Glutamatergic neuron (in vitro differentiated cells): ENCODE measurements at regions not wholly inside any gene's neighbourhood (a gene's known extent, or its start where the extent isn't known, plus 50 kb on each side); places are given as distances from the start of the nearest gene placed in this dataset.
"Not testable (repeated sequence)": the region's sequence is repeated elsewhere in the genome, so short reads cannot be mapped to it uniquely, and the experiment has no call there.

Experiments
- DNase-seq: peaks from one replicate; pipeline ENCODE4 v3.0.0; 2022
- H3K27ac Mint-ChIP-seq: one replicate; pipeline ENCODE4 v1.8.0; 2020; ENCODE audit warnings: mild to moderate bottlenecking, mixed read lengths, inconsistent platforms; ENCODE audit not compliant: unreplicated experiment
- H3K27me3 Mint-ChIP-seq: one replicate; pipeline ENCODE4 v1.8.0; 2020; ENCODE audit warnings: mild to moderate bottlenecking, moderate library complexity, mixed read lengths, inconsistent platforms; ENCODE audit not compliant: unreplicated experiment
- H3K36me3 Mint-ChIP-seq: one replicate; pipeline ENCODE4 v1.8.0; 2020; ENCODE audit warnings: mild to moderate bottlenecking, mixed read lengths, inconsistent platforms; ENCODE audit not compliant: unreplicated experiment
- H3K4me1 Mint-ChIP-seq: one replicate; pipeline ENCODE4 v1.8.0; 2020; ENCODE audit warnings: mild to moderate bottlenecking, low read depth, mixed read lengths, inconsistent platforms; ENCODE audit not compliant: unreplicated experiment
- H3K4me3 Mint-ChIP-seq: one replicate; pipeline ENCODE4 v1.8.0; 2020; ENCODE audit warnings: mild to moderate bottlenecking, mixed read lengths, inconsistent platforms; ENCODE audit not compliant: unreplicated experiment
- H3K9me3 Mint-ChIP-seq: one replicate; pipeline ENCODE4 v1.8.0; 2020; ENCODE audit warnings: mild to moderate bottlenecking, moderate library complexity, mixed read lengths, inconsistent platforms; ENCODE audit not compliant: unreplicated experiment
- TF ChIP-seq, protein P1 (sequence below): fragments of 200-600 bp; sonication (generic); IDR thresholded peaks from one replicate; pipeline ENCODE4 v1.5.0; 2021; ENCODE audit not compliant: partially characterized antibody, unreplicated experiment

DNA sequence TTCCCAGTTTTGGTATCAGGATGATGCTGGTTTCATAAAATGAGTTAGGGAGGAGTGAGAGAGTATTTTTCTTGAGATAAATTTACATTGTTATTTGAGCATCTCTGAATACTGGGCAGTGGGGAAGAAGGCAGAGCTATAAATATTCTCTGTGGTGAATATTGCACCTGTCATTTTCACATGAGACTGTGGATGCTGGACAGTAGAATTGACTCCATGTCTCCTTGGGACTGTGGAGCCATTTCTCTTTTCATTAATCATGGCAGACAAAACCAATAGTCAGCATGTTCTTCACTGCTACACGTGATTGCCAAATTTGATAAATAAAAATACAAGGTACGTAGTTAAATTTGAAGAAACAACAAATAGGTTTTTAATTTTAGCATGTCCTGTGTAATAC is 81.2 kb upstream of the PHACTR1 start:
- H3K4me3 Mint-ChIP-seq, result no peak overlapping the region
- no peak for DNase-seq
- TF ChIP-seq, protein P1, sequence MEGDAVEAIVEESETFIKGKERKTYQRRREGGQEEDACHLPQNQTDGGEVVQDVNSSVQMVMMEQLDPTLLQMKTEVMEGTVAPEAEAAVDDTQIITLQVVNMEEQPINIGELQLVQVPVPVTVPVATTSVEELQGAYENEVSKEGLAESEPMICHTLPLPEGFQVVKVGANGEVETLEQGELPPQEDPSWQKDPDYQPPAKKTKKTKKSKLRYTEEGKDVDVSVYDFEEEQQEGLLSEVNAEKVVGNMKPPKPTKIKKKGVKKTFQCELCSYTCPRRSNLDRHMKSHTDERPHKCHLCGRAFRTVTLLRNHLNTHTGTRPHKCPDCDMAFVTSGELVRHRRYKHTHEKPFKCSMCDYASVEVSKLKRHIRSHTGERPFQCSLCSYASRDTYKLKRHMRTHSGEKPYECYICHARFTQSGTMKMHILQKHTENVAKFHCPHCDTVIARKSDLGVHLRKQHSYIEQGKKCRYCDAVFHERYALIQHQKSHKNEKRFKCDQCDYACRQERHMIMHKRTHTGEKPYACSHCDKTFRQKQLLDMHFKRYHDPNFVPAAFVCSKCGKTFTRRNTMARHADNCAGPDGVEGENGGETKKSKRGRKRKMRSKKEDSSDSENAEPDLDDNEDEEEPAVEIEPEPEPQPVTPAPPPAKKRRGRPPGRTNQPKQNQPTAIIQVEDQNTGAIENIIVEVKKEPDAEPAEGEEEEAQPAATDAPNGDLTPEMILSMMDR, result no peak
- peaks cover 3% of the 10 kb centered on the region for H3K9me3 Mint-ChIP-seq
- H3K27ac Mint-ChIP-seq, result no peak overlapping the region
- peaks cover 11% of the 10 kb centered on the region for H3K36me3 Mint-ChIP-seq
- no peaks in the 10 kb centered on the region for H3K27me3 Mint-ChIP-seq
- no peaks in the 10 kb centered on the region for H3K4me1 Mint-ChIP-seq

- Mint-ChIP-seq H3K27ac (no peak overlapping the region), H3K4me1 (no peaks in the 10 kb centered on the region), H3K27me3 (no peaks in the 10 kb centered on the region), H3K36me3 (peaks cover 11% of the 10 kb centered on the region), H3K4me3 (no peak overlapping the region), H3K9me3 (peaks cover 3% of the 10 kb centered on the region)
- TF ChIP-seq, protein P1, result no peak
- DNase-seq, result no peak
These were observed 80.8 kb upstream of the PHACTR1 start for GRCh38 chr6:12635813-12636212.

- Mint-ChIP-seq H3K4me3 (no peak overlapping the region), H3K9me3 (peaks cover 3% of the 10 kb centered on the region), H3K36me3 (peaks cover 11% of the 10 kb centered on the region), H3K27ac (no peak overlapping the region), H3K4me1 (no peaks in the 10 kb centered on the region), H3K27me3 (no peaks in the 10 kb centered on the region)
- no peak for DNase-seq
- TF ChIP-seq, protein P1, result peak; percentile 53
These were observed 80.2 kb upstream of the PHACTR1 start for GRCh38 chr6:12636336-12636735.

DNA sequence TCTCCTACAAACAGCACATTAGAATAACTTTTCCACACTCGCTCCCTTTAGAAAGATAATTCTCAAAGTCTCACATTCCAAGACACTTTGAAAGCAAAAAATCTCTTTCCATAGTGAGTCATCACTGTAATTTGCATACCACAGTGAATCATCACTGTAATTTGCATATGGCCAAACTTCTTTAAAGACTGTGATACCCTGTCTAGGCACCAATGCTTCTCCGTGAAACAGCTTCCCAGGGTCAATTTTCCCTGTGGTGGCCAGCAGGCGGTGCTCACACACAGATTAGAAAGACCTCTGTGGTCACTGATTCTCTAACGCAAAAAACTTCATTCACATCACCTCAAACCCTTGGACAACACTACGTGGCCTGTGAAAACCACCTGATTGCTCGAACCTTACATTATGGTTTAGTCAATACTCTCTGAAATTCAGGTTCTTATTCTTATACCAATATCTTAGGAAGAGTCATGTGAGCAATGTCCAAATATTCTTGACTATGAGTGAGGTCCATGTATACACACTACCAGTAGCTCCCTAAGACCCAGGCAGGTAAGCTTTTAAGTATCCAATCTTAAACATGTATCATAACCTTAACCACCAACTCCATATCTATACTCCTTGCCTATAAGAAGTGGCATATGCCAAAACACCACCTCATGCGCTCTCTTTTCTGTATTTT is 78.5 kb upstream of the PHACTR1 start:
- Mint-ChIP-seq H3K4me3 (no peak overlapping the region), H3K36me3 (peaks cover 17% of the 10 kb centered on the region), H3K9me3 (peaks cover 3% of the 10 kb centered on the region), H3K27me3 (no peaks in the 10 kb centered on the region), H3K27ac (no peak overlapping the region), H3K4me1 (no peaks in the 10 kb centered on the region)
- TF ChIP-seq, protein P1, result peak; percentile 82
- peak; percentile 77 for DNase-seq

DNA sequence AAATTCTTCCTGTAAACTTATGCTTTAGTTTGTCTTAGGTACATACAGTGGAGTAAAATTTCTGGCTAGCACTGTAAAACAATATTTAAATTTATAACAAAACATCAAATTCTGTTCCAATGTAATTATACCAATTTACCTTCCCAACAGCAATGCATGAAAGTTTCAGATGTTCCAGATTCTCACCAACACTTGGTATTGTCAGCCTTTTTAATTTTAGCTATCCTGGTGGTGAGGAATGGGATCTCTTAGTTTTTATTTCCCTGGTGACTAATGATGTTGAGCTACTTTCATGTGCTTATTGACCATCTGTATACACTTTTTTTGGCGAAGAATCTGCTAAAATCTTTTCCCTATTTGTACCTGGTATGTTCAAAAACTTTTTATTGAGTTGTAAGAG is 76.1 kb upstream of the PHACTR1 start:
- Mint-ChIP-seq H3K27me3 (no peaks in the 10 kb centered on the region), H3K36me3 (peaks cover 5% of the 10 kb centered on the region), H3K4me3 (no peak overlapping the region), H3K27ac (no peak overlapping the region), H3K9me3 (peaks cover 3% of the 10 kb centered on the region), H3K4me1 (no peaks in the 10 kb centered on the region)
- no peak for DNase-seq
- TF ChIP-seq, protein P1, result no peak

DNA sequence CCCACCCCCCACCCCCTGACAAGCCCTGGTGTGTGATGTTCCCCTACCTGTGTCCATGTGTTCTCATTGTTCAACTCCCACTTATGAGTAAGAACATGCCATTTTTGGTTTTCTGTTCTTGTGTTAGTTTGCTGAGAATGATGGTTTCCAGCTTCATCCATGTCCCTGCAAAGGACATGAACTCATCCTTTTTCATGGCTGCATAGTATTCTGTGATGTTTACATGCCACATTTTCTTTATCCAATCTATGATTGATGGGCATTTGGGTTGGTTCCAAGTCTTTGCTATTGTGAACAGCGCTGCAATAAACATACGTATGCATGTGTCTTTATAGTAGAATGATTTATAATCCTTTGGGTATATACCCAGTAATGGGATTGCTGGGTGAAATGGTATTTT is 74.8 kb upstream of the PHACTR1 start:
- not testable (repeated sequence) for H3K27ac Mint-ChIP-seq, H3K4me3 Mint-ChIP-seq, DNase-seq, H3K9me3 Mint-ChIP-seq, H3K4me1 Mint-ChIP-seq, H3K36me3 Mint-ChIP-seq, H3K27me3 Mint-ChIP-seq
